ENCODE measurements at regions not wholly inside any gene's neighbourhood (a gene's known extent, or its start where the extent isn't known, plus 50 kb on each side); places are given as distances from the start of the nearest gene placed in this dataset.
"Not testable (repeated sequence)": the region's sequence is repeated elsewhere in the genome, so short reads cannot be mapped to it uniquely, and the experiment has no call there.

GRCh38 chrX:147228153-147228552 lies 413.6 kb upstream of the CXorf51A start:
- Histone ChIP-seq H3K9me3 (ENCODE audit: control insufficient read depth in 2 of 2, low read length in 2 of 2) (no peaks in the 10 kb centered on the region), H3K4me3 (ENCODE audit: low read depth, low read length) (no peak overlapping the region), H3K36me3 (ENCODE audit: control insufficient read depth, insufficient read depth, low read length) (no peaks in the 10 kb centered on the region), H3K4me1 (ENCODE audit: control insufficient read depth, insufficient read depth, low read length, poor library complexity, severe bottlenecking) (no peaks in the 10 kb centered on the region), H3K27ac (ENCODE audit: insufficient read depth, low read length, poor library complexity, severe bottlenecking) (no peak overlapping the region), H3K27me3 (ENCODE audit: control insufficient read depth, insufficient read depth, low read length) (no peaks in the 10 kb centered on the region)
- H3K36me3 Mint-ChIP-seq = no peaks in the 10 kb centered on the region
- ATAC-seq (ENCODE audit: low read depth in 2 of 2) = no peak
- no peaks in the 10 kb centered on the region for H3K27me3 Mint-ChIP-seq
- no peak overlapping the region for H3K27ac Mint-ChIP-seq
- no peak for DNase-seq
- peaks cover 0 to 13% (median 1%) of the 10 kb centered on the region in 7 donors for H3K9me3 Mint-ChIP-seq
- H3K4me1 Mint-ChIP-seq = peaks cover 0 to 6% (median 0%) of the 10 kb centered on the region in 4 donors
- H3K4me3 Mint-ChIP-seq = no peak overlapping the region

DNA sequence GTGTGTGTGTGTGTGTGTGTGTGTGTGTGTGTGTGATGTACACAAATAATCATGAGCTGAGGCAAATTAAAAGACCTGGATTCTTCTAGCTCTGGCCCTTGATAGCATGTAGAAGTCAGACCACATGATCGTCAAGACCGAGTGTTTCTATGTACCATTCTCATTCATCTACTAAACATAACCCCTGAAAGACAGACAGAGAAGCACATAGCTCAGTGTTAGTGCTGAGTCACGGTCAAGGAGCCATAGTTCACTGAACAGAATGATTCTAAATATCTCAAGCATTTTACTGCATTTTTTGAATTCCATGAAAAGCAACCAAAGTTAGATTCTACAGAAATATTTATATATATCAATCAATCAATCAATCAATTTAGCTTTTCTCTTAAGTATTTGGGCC lies 412.3 kb upstream of the CXorf51A start:
- no peak for DNase-seq
- no peaks in the 10 kb centered on the region for H3K4me1 ChIP-seq (ENCODE audit: control insufficient read depth, insufficient read depth, low read length, poor library complexity, severe bottlenecking)

GRCh38 chrX:147217334-147217733 lies 402.8 kb upstream of the CXorf51A start:
- Mint-ChIP-seq H3K27ac (no peak overlapping the region), H3K27me3 (no peaks in the 10 kb centered on the region), H3K4me3 (no peak overlapping the region), H3K9me3 (peaks cover 0 to 6% (median 3%) of the 10 kb centered on the region in 7 donors), H3K36me3 (no peaks in the 10 kb centered on the region), H3K4me1 (no peaks in the 10 kb centered on the region)
- ATAC-seq (ENCODE audit: low read depth in 2 of 2) (no peak), DNase-seq (no peak)
- Histone ChIP-seq H3K27ac (ENCODE audit: insufficient read depth, low read length, poor library complexity, severe bottlenecking) (no peak overlapping the region), H3K27me3 (ENCODE audit: control insufficient read depth, insufficient read depth, low read length) (no peaks in the 10 kb centered on the region), H3K36me3 (ENCODE audit: control insufficient read depth, insufficient read depth, low read length) (no peaks in the 10 kb centered on the region), H3K4me3 (ENCODE audit: low read depth, low read length) (no peak overlapping the region), H3K4me1 (ENCODE audit: control insufficient read depth, insufficient read depth, low read length, poor library complexity, severe bottlenecking) (no peaks in the 10 kb centered on the region), H3K9me3 (ENCODE audit: control insufficient read depth in 2 of 2, low read length in 2 of 2) (no peaks in the 10 kb centered on the region)

More for the DNA sequence above, 412.3 kb upstream of the CXorf51A start:
- Mint-ChIP-seq H3K27ac (no peak overlapping the region), H3K4me1 (peaks cover 0 to 6% (median 0%) of the 10 kb centered on the region in 4 donors), H3K9me3 (peaks cover 0 to 12% (median 2%) of the 10 kb centered on the region in 7 donors), H3K36me3 (no peaks in the 10 kb centered on the region), H3K4me3 (no peak overlapping the region), H3K27me3 (no peaks in the 10 kb centered on the region)
- H3K4me3 ChIP-seq (ENCODE audit: low read depth, low read length) = no peak overlapping the region
- no peaks in the 10 kb centered on the region for H3K9me3 ChIP-seq (ENCODE audit: control insufficient read depth in 2 of 2, low read length in 2 of 2)
- no peak for ATAC-seq (ENCODE audit: low read depth in 2 of 2)
- no peaks in the 10 kb centered on the region for H3K36me3 ChIP-seq (ENCODE audit: control insufficient read depth, insufficient read depth, low read length)
- no peak overlapping the region for H3K27ac ChIP-seq (ENCODE audit: insufficient read depth, low read length, poor library complexity, severe bottlenecking)
- H3K27me3 ChIP-seq (ENCODE audit: control insufficient read depth, insufficient read depth, low read length) = no peaks in the 10 kb centered on the region

DNA sequence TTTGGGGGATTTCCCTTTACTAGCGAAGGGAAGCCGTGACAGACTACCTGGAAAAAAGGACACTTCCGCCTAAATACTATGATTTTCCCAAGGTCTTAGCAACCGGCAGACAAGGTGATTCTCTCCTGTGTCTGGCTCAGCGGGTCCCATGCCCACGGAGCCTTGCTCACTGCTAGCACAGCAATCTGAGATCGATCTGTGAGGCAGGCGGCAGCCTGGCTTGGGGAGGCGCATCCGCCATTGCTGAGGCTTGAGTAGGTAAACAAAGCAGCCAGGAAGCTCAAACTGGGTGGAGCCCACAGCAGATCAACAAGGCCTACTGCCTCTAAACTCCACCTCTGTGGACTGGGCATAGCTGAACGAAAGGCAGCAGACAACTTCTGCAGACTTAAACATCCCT lies 385.9 kb upstream of the CXorf51A start:
- not testable (repeated sequence) for H3K4me3 Mint-ChIP-seq; DNase-seq; H3K4me1 ChIP-seq (ENCODE audit: control insufficient read depth, insufficient read depth, low read length, poor library complexity, severe bottlenecking); H3K27me3 Mint-ChIP-seq; H3K27me3 ChIP-seq (ENCODE audit: control insufficient read depth, insufficient read depth, low read length); H3K9me3 Mint-ChIP-seq; H3K4me3 ChIP-seq (ENCODE audit: low read depth, low read length); H3K36me3 ChIP-seq (ENCODE audit: control insufficient read depth, insufficient read depth, low read length); H3K27ac Mint-ChIP-seq; H3K4me1 Mint-ChIP-seq; H3K27ac ChIP-seq (ENCODE audit: insufficient read depth, low read length, poor library complexity, severe bottlenecking); ATAC-seq (ENCODE audit: low read depth in 2 of 2); H3K36me3 Mint-ChIP-seq; H3K9me3 ChIP-seq (ENCODE audit: control insufficient read depth in 2 of 2, low read length in 2 of 2)

GRCh38 chrX:147191361-147191760 lies 376.8 kb upstream of the CXorf51A start:
- ATAC-seq (ENCODE audit: low read depth in 2 of 2) (no peak), DNase-seq (no peak)
- H3K4me1 Mint-ChIP-seq = no peaks in the 10 kb centered on the region
- no peak overlapping the region for H3K27ac ChIP-seq (ENCODE audit: insufficient read depth, low read length, poor library complexity, severe bottlenecking)
- H3K27me3 ChIP-seq (ENCODE audit: control insufficient read depth, insufficient read depth, low read length) = no peaks in the 10 kb centered on the region
- peaks cover 0 to 2% (median 0%) of the 10 kb centered on the region in 7 donors for H3K9me3 Mint-ChIP-seq
- no peaks in the 10 kb centered on the region for H3K36me3 ChIP-seq (ENCODE audit: control insufficient read depth, insufficient read depth, low read length)
- no peak overlapping the region for H3K4me3 Mint-ChIP-seq
- no peaks in the 10 kb centered on the region for H3K36me3 Mint-ChIP-seq
- H3K27me3 Mint-ChIP-seq = no peaks in the 10 kb centered on the region
- no peak overlapping the region for H3K27ac Mint-ChIP-seq
- H3K4me3 ChIP-seq (ENCODE audit: low read depth, low read length) = no peak overlapping the region
- no peaks in the 10 kb centered on the region for H3K4me1 ChIP-seq (ENCODE audit: control insufficient read depth, insufficient read depth, low read length, poor library complexity, severe bottlenecking)
- no peaks in the 10 kb centered on the region for H3K9me3 ChIP-seq (ENCODE audit: control insufficient read depth in 2 of 2, low read length in 2 of 2)

- H3K9me3 ChIP-seq (ENCODE audit: control insufficient read depth in 2 of 2, low read length in 2 of 2) = peaks cover 0 to 2% of the 10 kb centered on the region in 2 experiments
- H3K27me3 Mint-ChIP-seq = no peaks in the 10 kb centered on the region
- no peak overlapping the region for H3K27ac ChIP-seq (ENCODE audit: insufficient read depth, low read length, poor library complexity, severe bottlenecking)
- H3K4me1 Mint-ChIP-seq = no peaks in the 10 kb centered on the region
- DNase-seq = no peak
- H3K36me3 ChIP-seq (ENCODE audit: control insufficient read depth, insufficient read depth, low read length) = no peaks in the 10 kb centered on the region
- peaks cover 0 to 6% (median 0%) of the 10 kb centered on the region in 7 donors for H3K9me3 Mint-ChIP-seq
- H3K4me1 ChIP-seq (ENCODE audit: control insufficient read depth, insufficient read depth, low read length, poor library complexity, severe bottlenecking) = no peaks in the 10 kb centered on the region
- H3K36me3 Mint-ChIP-seq = no peaks in the 10 kb centered on the region
- no peak for ATAC-seq (ENCODE audit: low read depth in 2 of 2)
- no peak overlapping the region for H3K4me3 ChIP-seq (ENCODE audit: low read depth, low read length)
- H3K4me3 Mint-ChIP-seq = no peak overlapping the region
- no peak overlapping the region for H3K27ac Mint-ChIP-seq
- no peaks in the 10 kb centered on the region for H3K27me3 ChIP-seq (ENCODE audit: control insufficient read depth, insufficient read depth, low read length)
These were observed 368.6 kb upstream of the CXorf51A start for GRCh38 chrX:147183161-147183560.

GRCh38 chrX:147180886-147181285 lies 366.3 kb upstream of the CXorf51A start:
- no peaks in the 10 kb centered on the region for H3K4me1 Mint-ChIP-seq
- H3K27ac Mint-ChIP-seq = no peak overlapping the region
- no peaks in the 10 kb centered on the region for H3K27me3 Mint-ChIP-seq
- DNase-seq (no peak), ATAC-seq (ENCODE audit: low read depth in 2 of 2) (no peak)
- Histone ChIP-seq H3K36me3 (ENCODE audit: control insufficient read depth, insufficient read depth, low read length) (no peaks in the 10 kb centered on the region), H3K4me3 (ENCODE audit: low read depth, low read length) (no peak overlapping the region), H3K4me1 (ENCODE audit: control insufficient read depth, insufficient read depth, low read length, poor library complexity, severe bottlenecking) (no peaks in the 10 kb centered on the region), H3K27ac (ENCODE audit: insufficient read depth, low read length, poor library complexity, severe bottlenecking) (no peak overlapping the region), H3K9me3 (ENCODE audit: control insufficient read depth in 2 of 2, low read length in 2 of 2) (peaks cover 0 to 2% of the 10 kb centered on the region in 2 experiments), H3K27me3 (ENCODE audit: control insufficient read depth, insufficient read depth, low read length) (no peaks in the 10 kb centered on the region)
- peaks cover 0 to 6% (median 0%) of the 10 kb centered on the region in 7 donors for H3K9me3 Mint-ChIP-seq
- H3K4me3 Mint-ChIP-seq = peak overlapping the region in 1 of 4 donors; percentile 28
- no peaks in the 10 kb centered on the region for H3K36me3 Mint-ChIP-seq

GRCh38 chrX:147179625-147180024 lies 365.1 kb upstream of the CXorf51A start:
- no peak overlapping the region for H3K27ac Mint-ChIP-seq
- Histone ChIP-seq H3K27me3 (ENCODE audit: control insufficient read depth, insufficient read depth, low read length) (no peaks in the 10 kb centered on the region), H3K9me3 (ENCODE audit: control insufficient read depth in 2 of 2, low read length in 2 of 2) (peaks cover 0 to 2% of the 10 kb centered on the region in 2 experiments), H3K27ac (ENCODE audit: insufficient read depth, low read length, poor library complexity, severe bottlenecking) (no peak overlapping the region), H3K36me3 (ENCODE audit: control insufficient read depth, insufficient read depth, low read length) (no peaks in the 10 kb centered on the region), H3K4me3 (ENCODE audit: low read depth, low read length) (no peak overlapping the region), H3K4me1 (ENCODE audit: control insufficient read depth, insufficient read depth, low read length, poor library complexity, severe bottlenecking) (no peaks in the 10 kb centered on the region)
- H3K4me3 Mint-ChIP-seq = no peak overlapping the region
- DNase-seq (no peak), ATAC-seq (ENCODE audit: low read depth in 2 of 2) (no peak)
- H3K9me3 Mint-ChIP-seq = peaks cover 0 to 6% (median 0%) of the 10 kb centered on the region in 7 donors
- no peaks in the 10 kb centered on the region for H3K27me3 Mint-ChIP-seq
- H3K4me1 Mint-ChIP-seq = no peaks in the 10 kb centered on the region
- H3K36me3 Mint-ChIP-seq = no peaks in the 10 kb centered on the region
